Omental fat pad (tissue), 3 donors: ENCODE measurements at regions not wholly inside any gene's neighbourhood (a gene's known extent, or its start where the extent isn't known, plus 50 kb on each side); places are given as distances from the start of the nearest gene placed in this dataset.

Source experiments
- ATAC-seq: fragments of 150-250 bp; one replicate; pipeline ENCODE4 v1.9.1; 2016; ENCODE audit warnings: mild to moderate bottlenecking, moderate library complexity; ENCODE audit not compliant: low FRiP score
- DNase-seq: peaks from one replicate; pipeline ENCODE4 v3.0.0-alpha.2; 2019; ENCODE audit warnings: low spot score
- CTCF ChIP-seq, 3 donors: fragments of 450-650 bp; IDR thresholded peaks; one replicate each; pipeline ENCODE4 v1.5.1; 2016 to 2017; ENCODE audit warnings: antibody characterized with exemption in 3 of 3, mild to moderate bottlenecking in 3 of 3, moderate library complexity in 2 of 3

GRCh38 chr10:121084675-121085070 is 233.5 kb downstream of the WDR11 start:
- ATAC-seq (no peak), DNase-seq (no peak)
- TF ChIP-seq CTCF (IDR thresholded peaks at IDR 0.05), result no peak

- ATAC-seq (no peak), DNase-seq (no peak)
- no peak for TF ChIP-seq CTCF (IDR thresholded peaks at IDR 0.05)
These were observed 234.2 kb downstream of the WDR11 start for GRCh38 chr10:121085367-121085766.

GRCh38 chr10:121087129-121087528 is 236.0 kb downstream of the WDR11 start:
- no peak for TF ChIP-seq CTCF (IDR thresholded peaks at IDR 0.05)
- no peak for ATAC-seq
- DNase-seq, result no peak

GRCh38 chr10:121087688-121088087 is 236.5 kb downstream of the WDR11 start:
- ATAC-seq (no peak), DNase-seq (no peak)
- TF ChIP-seq CTCF (IDR thresholded peaks at IDR 0.05), result no peak

GRCh38 chr10:121088524-121088923 is 237.4 kb downstream of the WDR11 start:
- TF ChIP-seq CTCF (IDR thresholded peaks at IDR 0.05), result no peak
- ATAC-seq, result no peak
- DNase-seq, result no peak

- DNase-seq (no peak), ATAC-seq (no peak)
- TF ChIP-seq CTCF (IDR thresholded peaks at IDR 0.05), result no peak
These were observed 238.3 kb downstream of the WDR11 start for GRCh38 chr10:121089434-121089833.

- DNase-seq (no peak), ATAC-seq (no peak)
- TF ChIP-seq CTCF (IDR thresholded peaks at IDR 0.05), result no peak
These were observed 241.0 kb downstream of the WDR11 start for GRCh38 chr10:121091961-121092719.
